Liver (tissue), 3 donors: ENCODE measurements at regions not wholly inside any gene's neighbourhood (a gene's known extent, or its start where the extent isn't known, plus 50 kb on each side); places are given as distances from the start of the nearest gene placed in this dataset.

ENCODE experiments used
- ATF3 ChIP-seq: IDR thresholded peaks from 2 replicates; pipeline ENCODE4 v1.6.1; 2016; ENCODE audit warnings: antibody characterized with exemption
- CTCF ChIP-seq: fragments of 150-350 bp; IDR thresholded peaks from 2 replicates; pipeline ENCODE4 v1.5.1; 2017; ENCODE audit warnings: improper control_type of control experiment, low read depth, low read length; ENCODE audit not compliant: missing input control
- EGR1 ChIP-seq, 2 donors: IDR thresholded peaks; 2 replicates each; pipeline ENCODE4 v1.6.1; 2016 to 2018; ENCODE audit warnings: antibody characterized with exemption in 2 of 2, low read depth in 2 of 2
- FOXA1 ChIP-seq: IDR thresholded peaks from 2 replicates; pipeline ENCODE4 v1.6.1; 2016; ENCODE audit warnings: antibody characterized with exemption
- GABPA ChIP-seq, 2 donors: IDR thresholded peaks in 1 of 2; conservative IDR thresholded peaks in 1 of 2; 2 replicates each; pipeline ENCODE4 v1.6.1; 2016; ENCODE audit warnings: antibody characterized with exemption in 2 of 2, mild to moderate bottlenecking in 1 of 2, moderate library complexity in 1 of 2
- JUND ChIP-seq, 2 donors: IDR thresholded peaks; 2 replicates each; pipeline ENCODE4 v1.6.1; 2016; ENCODE audit warnings: antibody characterized with exemption in 2 of 2
- MAX ChIP-seq: IDR thresholded peaks from 2 replicates; pipeline ENCODE4 v1.6.1; 2016; ENCODE audit warnings: antibody characterized with exemption
- RAD21 ChIP-seq, 2 donors: IDR thresholded peaks; 2 replicates each; pipeline ENCODE4 v1.6.1; 2016; ENCODE audit warnings: antibody characterized with exemption in 2 of 2, mild to moderate bottlenecking in 2 of 2
- REST ChIP-seq: IDR thresholded peaks from 2 replicates; pipeline ENCODE4 v1.6.1; 2016; ENCODE audit warnings: antibody characterized with exemption, mild to moderate bottlenecking
- RXRA ChIP-seq, 2 donors: IDR thresholded peaks; 2 replicates each; pipeline ENCODE4 v1.6.1; 2017 to 2018; ENCODE audit warnings: antibody characterized with exemption in 2 of 2, mild to moderate bottlenecking in 1 of 2
- TAF1 ChIP-seq: conservative IDR thresholded peaks from 2 replicates; pipeline ENCODE4 v1.6.1; 2016; ENCODE audit warnings: antibody characterized with exemption, mild to moderate bottlenecking
- YY1 ChIP-seq: IDR thresholded peaks from 2 replicates; pipeline ENCODE4 v1.6.1; 2016; ENCODE audit warnings: antibody characterized with exemption, mild to moderate bottlenecking
- donor health status: healthy.
- donor health status: healthy.

GRCh38 chr11:134564472-134565200 lies 152.6 kb upstream of the B3GAT1 start:
- TF ChIP-seq EGR1 (IDR thresholded peaks at IDR 0.05; ENCODE audit: low read depth in 2 of 2) (no peak), CTCF (no peak), TAF1 (no peak), MAX (no peak), RXRA (IDR thresholded peaks at IDR 0.05) (no peak), RAD21 (IDR thresholded peaks at IDR 0.05) (no peak), FOXA1 (no peak), YY1 (no peak), GABPA (IDR thresholded peaks at IDR 0.05 in 1 of 2, conservative IDR thresholded peaks at IDR 0.05 in 1 of 2) (no peak), REST (no peak), JUND (IDR thresholded peaks at IDR 0.05) (no peak), ATF3 (no peak)
